H1 (cell line): ENCODE measurements at regions not wholly inside any gene's neighbourhood (a gene's known extent, or its start where the extent isn't known, plus 50 kb on each side); places are given as distances from the start of the nearest gene placed in this dataset.

Source experiments
- CTCF ChIA-PET: fragments of 300-600 bp; sonication (Branson Sonifier 250); formaldehyde crosslinking; loops from one replicate; lab custom pipeline; 2021; ENCODE audit not compliant: partially characterized antibody; lab: Charles Lee
- POLR2A ChIA-PET: fragments of 300-600 bp; sonication (Branson Sonifier 250); formaldehyde crosslinking; loops from one replicate; lab custom pipeline; 2021; ENCODE audit warnings: inconsistent platforms; ENCODE audit not compliant: partially characterized antibody; lab: Charles Lee
- DNase-seq, 2 experiments: peaks; one replicate each; pipeline versions ENCODE4 v3.0.0 to v3.0.0-alpha.2; 2010 to 2022; ENCODE audit warnings: low spot score in 2 of 2, low read depth in 1 of 2, mixed read lengths in 1 of 2
- FAIRE-seq: peaks from 2 replicates; lab custom pipeline; 2011; peaks lifted over from hg19 to GRCh38; lab: Jason Lieb, UNC
- H2AFZ ChIP-seq: 2 replicates; pipeline ENCODE4 v1.8.1; 2012; ENCODE audit warnings: low read length, inconsistent platforms
- H2AK5ac ChIP-seq: 2 replicates; pipeline ENCODE4 v1.6.1; 2013; ENCODE audit warnings: low read depth, low read length
- H2BK120ac ChIP-seq: replicated peaks from 2 replicates; pipeline ENCODE3; 2013; ENCODE audit warnings: low read depth, low read length, inconsistent platforms
- H2BK12ac ChIP-seq: 2 replicates; pipeline ENCODE4 v1.6.1; 2013; ENCODE audit warnings: low read depth, low read length
- H2BK15ac ChIP-seq: 2 replicates; pipeline ENCODE4 v1.6.1; 2013; ENCODE audit warnings: low read length
- H2BK20ac ChIP-seq: 2 replicates; pipeline ENCODE4 v1.6.1; 2013; ENCODE audit warnings: low read length
- H2BK5ac ChIP-seq: 2 replicates; pipeline ENCODE4 v1.6.1; 2013; ENCODE audit warnings: low read depth, low read length
- H3K14ac ChIP-seq: 2 replicates; pipeline ENCODE4 v1.6.1; 2013; ENCODE audit warnings: inconsistent platforms; ENCODE audit not compliant: insufficient read length
- H3K18ac ChIP-seq: 2 replicates; pipeline ENCODE4 v1.6.1; 2013; ENCODE audit warnings: low read length; ENCODE audit errors: extremely low read depth
- H3K23ac ChIP-seq: 2 replicates; pipeline ENCODE4 v1.6.1; 2013; ENCODE audit warnings: inconsistent platforms; ENCODE audit not compliant: insufficient read length
- H3K23me2 ChIP-seq: 2 replicates; pipeline ENCODE4 v1.6.1; 2013; ENCODE audit warnings: low read depth, low read length
- H3K27ac ChIP-seq: 2 replicates; pipeline ENCODE4 v1.6.1; 2011; ENCODE audit warnings: low read depth, low read length, inconsistent platforms
- H3K27me3 ChIP-seq, 4 experiments: replicated peaks in 1 of 4; 1 replicate in 1 of 4; 2 replicates in 3 of 4; pipeline versions ENCODE4 v1.6.1 to v1.8.1; 2011 to 2013; ENCODE audit warnings: low read length in 3 of 4, mild to moderate bottlenecking in 3 of 4, inconsistent platforms in 2 of 4, mixed read lengths in 2 of 4, moderate library complexity in 1 of 4; ENCODE audit not compliant: control insufficient read depth in 3 of 4, insufficient read depth in 3 of 4; ENCODE audit errors: extremely low read depth in 1 of 4
- H3K36me3 ChIP-seq, 4 experiments: 2 replicates each; pipeline versions ENCODE4 v1.6.1 to v1.8.1; 2011 to 2013; ENCODE audit warnings: mild to moderate bottlenecking in 4 of 4, low read length in 3 of 4, moderate library complexity in 2 of 4, control low read depth in 1 of 4, inconsistent platforms in 1 of 4; ENCODE audit not compliant: insufficient read depth in 4 of 4, control insufficient read depth in 2 of 4
- H3K4ac ChIP-seq: replicated peaks from 2 replicates; pipeline ENCODE3; 2013; ENCODE audit warnings: low read length, low read depth, mixed read lengths, inconsistent platforms; ENCODE audit not compliant: insufficient read length
- H3K4me1 ChIP-seq, 4 experiments: replicated peaks in 1 of 4; 1 replicate in 1 of 4; 2 replicates in 3 of 4; pipeline versions ENCODE4 v1.6.1 to v1.8.1; 2011 to 2013; ENCODE audit warnings: low read length in 3 of 4, inconsistent platforms in 2 of 4, mixed read lengths in 1 of 4; ENCODE audit not compliant: insufficient read depth in 4 of 4, control insufficient read depth in 3 of 4
- H3K4me2 ChIP-seq, 2 experiments: 2 replicates each; pipeline versions ENCODE4 v1.6.1 to v1.8.1; 2011 to 2013; ENCODE audit warnings: low read depth in 2 of 2, low read length in 2 of 2, control low read depth in 1 of 2, inconsistent platforms in 1 of 2, mild to moderate bottlenecking in 1 of 2; ENCODE audit not compliant: insufficient read depth in 1 of 2
- H3K4me3 ChIP-seq, 4 experiments: fragments of 200-600, 300-600 bp in 1 of 4; sonication (generic), shearing (Covaris generic), sonication (Bioruptor Twin) in 1 of 4; 2 replicates each; pipeline versions ENCODE4 v1.5.1 to v1.8.1; 2011 to 2016; ENCODE audit warnings: low read length in 4 of 4, low read depth in 3 of 4, control low read depth in 2 of 4, inconsistent platforms in 2 of 4, mild to moderate bottlenecking in 2 of 4, mixed read lengths in 1 of 4, moderate library complexity in 1 of 4; ENCODE audit not compliant: insufficient read depth in 2 of 4; ENCODE audit errors: extremely low read depth in 1 of 4
- H3K56ac ChIP-seq: replicated peaks from 2 replicates; pipeline ENCODE3; 2013; ENCODE audit warnings: low read depth, mild to moderate bottlenecking, mixed read lengths, low read length, inconsistent platforms; ENCODE audit not compliant: insufficient read length
- H3K79me1 ChIP-seq: 2 replicates; pipeline ENCODE4 v1.6.1; 2013; ENCODE audit warnings: low read depth, low read length, control low read depth
- H3K79me2 ChIP-seq, 2 experiments: 2 replicates each; pipeline versions ENCODE4 v1.6.1 to v1.8.1; 2012 to 2013; ENCODE audit warnings: low read length in 2 of 2, mild to moderate bottlenecking in 2 of 2, inconsistent platforms in 1 of 2; ENCODE audit not compliant: insufficient read depth in 2 of 2, control insufficient read depth in 1 of 2
- H3K9ac ChIP-seq, 4 experiments: replicated peaks in 1 of 4; 1 replicate in 1 of 4; 2 replicates in 3 of 4; pipeline versions ENCODE4 v1.6.1 to v1.8.1; 2011 to 2013; ENCODE audit warnings: low read depth in 3 of 4, low read length in 3 of 4, control low read depth in 2 of 4, mild to moderate bottlenecking in 2 of 4, moderate library complexity in 2 of 4, inconsistent platforms in 1 of 4; ENCODE audit errors: extremely low read depth in 1 of 4
- H3K9me3 ChIP-seq, 2 experiments: 2 replicates each; pipeline versions ENCODE4 v1.6.1 to v1.8.1; 2012 to 2013; ENCODE audit warnings: mild to moderate bottlenecking in 2 of 2, moderate library complexity in 2 of 2, control low read depth in 1 of 2, inconsistent platforms in 1 of 2, low read depth in 1 of 2, low read length in 1 of 2, mixed read lengths in 1 of 2; ENCODE audit not compliant: insufficient read depth in 2 of 2
- H4K20me1 ChIP-seq, 2 experiments: replicated peaks in 1 of 2; 2 replicates each; pipeline versions ENCODE3 to v1.8.1; 2011 to 2013; ENCODE audit warnings: inconsistent platforms in 2 of 2, low read length in 2 of 2, mild to moderate bottlenecking in 1 of 2; ENCODE audit not compliant: insufficient read depth in 2 of 2, control insufficient read depth in 1 of 2
- H4K5ac ChIP-seq: 2 replicates; pipeline ENCODE4 v1.6.1; 2013; ENCODE audit warnings: low read length, low read depth, mixed read lengths, inconsistent platforms; ENCODE audit not compliant: insufficient read length
- H4K8ac ChIP-seq: 2 replicates; pipeline ENCODE4 v1.8.0; 2013; ENCODE audit warnings: mild to moderate bottlenecking, moderate library complexity, low read length, inconsistent platforms; ENCODE audit not compliant: insufficient read depth; ENCODE audit errors: extremely low read depth
- H4K91ac ChIP-seq: replicated peaks from 2 replicates; pipeline ENCODE3; 2013; ENCODE audit warnings: low read length, mixed read lengths, inconsistent platforms; ENCODE audit not compliant: insufficient read length
- BCL11A ChIP-seq, 2 experiments: IDR thresholded peaks; one replicate each; pipeline ENCODE4 v1.6.1; 2011; ENCODE audit warnings: low read depth in 2 of 2, low read length in 2 of 2, mild to moderate bottlenecking in 2 of 2
- CEBPB ChIP-seq: IDR thresholded peaks from 2 replicates; pipeline ENCODE4 v1.6.1; 2012; ENCODE audit warnings: low read depth, low read length
- FOSL1 ChIP-seq: IDR thresholded peaks from 2 replicates; pipeline ENCODE4 v1.6.1; 2011; ENCODE audit warnings: mild to moderate bottlenecking, low read depth, low read length, moderate library complexity; ENCODE audit not compliant: insufficient read depth
- MAFK ChIP-seq: IDR thresholded peaks from 2 replicates; pipeline ENCODE4 v1.6.1; 2012; ENCODE audit warnings: low read depth, mild to moderate bottlenecking, improper control_type of control experiment, low read length
- RAD21 ChIP-seq, 2 experiments: IDR thresholded peaks in 1 of 2; conservative IDR thresholded peaks in 1 of 2; 2 replicates each; pipeline ENCODE4 v1.6.1; 2011; ENCODE audit warnings: low read depth in 2 of 2, low read length in 2 of 2, improper control_type of control experiment in 1 of 2, inconsistent platforms in 1 of 2, mild to moderate bottlenecking in 1 of 2, moderate library complexity in 1 of 2
- WGBS, 2 experiments: shearing (Covaris generic) in 1 of 2; methylation state at CpG; one replicate each; pipeline versions ENCODE4 v1.1.6 to v1.1.7; 2013 to 2015; ENCODE audit warnings: low lambda C conversion rate in 2 of 2, mixed read lengths in 2 of 2, inconsistent platforms in 1 of 2, low coverage in 1 of 2, missing lambda C conversion rate in 1 of 2; ENCODE audit not compliant: insufficient replicate concordance in 2 of 2, insufficient coverage in 1 of 2, insufficient read length in 1 of 2; ENCODE audit errors: extremely low coverage in 1 of 2, missing lambda C conversion rate in 1 of 2; 5-methylcytosine and 5-hydroxymethylcytosine counted together
- TF ChIP-seq, protein P1 (sequence below): IDR thresholded peaks from 2 replicates; pipeline ENCODE4 v1.6.1; 2011; ENCODE audit warnings: low read depth, mild to moderate bottlenecking, low read length; ENCODE audit not compliant: insufficient read depth
- TF ChIP-seq, protein P2 (sequence below): IDR thresholded peaks from 2 replicates; pipeline ENCODE4 v1.6.1; 2012; ENCODE audit warnings: low read length, inconsistent platforms
- TF ChIP-seq, protein P3 (sequence below), 3 experiments: IDR thresholded peaks; 1 replicate in 2 of 3; 2 replicates in 1 of 3; pipeline versions ENCODE4 v1.5.1 to v1.6.1; 2011; ENCODE audit warnings: low read length in 3 of 3, mild to moderate bottlenecking in 3 of 3, inconsistent platforms in 2 of 3, low read depth in 1 of 3, moderate library complexity in 1 of 3; ENCODE audit not compliant: insufficient read depth in 1 of 3; ENCODE audit errors: control extremely low read depth in 1 of 3

DNA sequence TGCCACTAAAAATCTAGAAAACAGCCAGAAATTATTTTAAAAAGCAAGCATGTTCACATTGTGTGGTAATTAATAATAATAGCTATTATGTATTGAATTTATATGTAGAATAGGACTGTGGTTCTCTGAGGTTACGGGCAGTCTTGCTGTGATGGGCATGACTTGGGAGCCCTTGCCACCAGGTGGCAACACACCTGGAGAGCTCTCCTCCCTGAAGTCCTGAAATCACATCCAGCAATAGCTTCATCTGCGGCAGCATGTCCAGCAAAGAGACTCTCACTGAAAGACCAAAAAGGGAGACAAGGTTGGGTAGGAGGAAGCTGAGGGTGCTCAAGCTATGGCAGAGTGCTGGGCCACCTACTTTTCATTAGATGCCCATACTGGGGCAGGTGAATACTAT lies 206.8 kb upstream of the IL12A start:
- no peak overlapping the region for H2BK20ac ChIP-seq
- H3K36me3 ChIP-seq = no peaks in the 10 kb centered on the region
- no peak overlapping the region for H3K27ac ChIP-seq
- H2BK5ac ChIP-seq = no peak overlapping the region
- no peak overlapping the region for H4K91ac ChIP-seq
- no peak overlapping the region for H2BK12ac ChIP-seq
- H3K14ac ChIP-seq = no peak overlapping the region
- H3K4me3 ChIP-seq = no peak overlapping the region
- no peak overlapping the region for H3K23ac ChIP-seq
- no peaks in the 10 kb centered on the region for H3K27me3 ChIP-seq
- no peak for DNase-seq
- H3K9me3 ChIP-seq = no peaks in the 10 kb centered on the region
- H2BK120ac ChIP-seq = no peak overlapping the region
- H3K9ac ChIP-seq = no peak overlapping the region
- no peak overlapping the region for H3K18ac ChIP-seq
- H3K4ac ChIP-seq = no peak overlapping the region
- no peaks in the 10 kb centered on the region; the same call in 1 of the 2 replicates for H3K23me2 ChIP-seq
- H4K5ac ChIP-seq = no peak overlapping the region
- H4K8ac ChIP-seq = no peak overlapping the region
- no peak for FAIRE-seq
- POLR2A ChIA-PET = interaction anchor here (1.2 kb wide), 1 partner anchor 15 kb away, joined by 3 read pairs; no protein-coding TSS in a partner anchor
- peaks cover 0 to 4% of the 10 kb centered on the region in 2 experiments for H4K20me1 ChIP-seq
- no peak overlapping the region for H3K4me2 ChIP-seq
- no peak overlapping the region for H2AFZ ChIP-seq
- 90% methylated on average over 2 of the region's 2 CpGs; no CpG with 5 or more reads in 1 of the 2 experiments for WGBS, 2 experiments
- no peak overlapping the region for H2BK15ac ChIP-seq
- H3K56ac ChIP-seq = no peak overlapping the region
- H3K4me1 ChIP-seq = peaks cover 0 to 7% (median 0%) of the 10 kb centered on the region in 4 experiments; a peak in 4 of 7 replicates
- CTCF ChIA-PET = interaction anchor here (0.6 to 6.6 kb wide), 17 partner anchors 8 to 1191 kb away, joined by 3 to 96 read pairs (median 5); no protein-coding TSS in a partner anchor
- no peak overlapping the region for H2AK5ac ChIP-seq
- H3K79me1 ChIP-seq = no peaks in the 10 kb centered on the region; the same call in 1 of the 2 replicates
- H3K79me2 ChIP-seq = no peaks in the 10 kb centered on the region
- peak; percentile 20 to 25; a peak in 2 of 4 replicates for TF ChIP-seq RAD21 (IDR thresholded peaks at IDR 0.05 in 1 of 2, conservative IDR thresholded peaks at IDR 0.05 in 1 of 2; ENCODE audit: low read depth in 2 of 2, low read length in 2 of 2)
- TF ChIP-seq CEBPB = no peak
- TF ChIP-seq, protein P1, sequence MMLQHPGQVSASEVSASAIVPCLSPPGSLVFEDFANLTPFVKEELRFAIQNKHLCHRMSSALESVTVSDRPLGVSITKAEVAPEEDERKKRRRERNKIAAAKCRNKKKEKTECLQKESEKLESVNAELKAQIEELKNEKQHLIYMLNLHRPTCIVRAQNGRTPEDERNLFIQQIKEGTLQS = no peak
- no peak for TF ChIP-seq FOSL1
- no peak for TF ChIP-seq MAFK
- TF ChIP-seq BCL11A (IDR thresholded peaks at IDR 0.05; ENCODE audit: low read depth in 2 of 2, low read length in 2 of 2) = no peak
- TF ChIP-seq, protein P2, sequence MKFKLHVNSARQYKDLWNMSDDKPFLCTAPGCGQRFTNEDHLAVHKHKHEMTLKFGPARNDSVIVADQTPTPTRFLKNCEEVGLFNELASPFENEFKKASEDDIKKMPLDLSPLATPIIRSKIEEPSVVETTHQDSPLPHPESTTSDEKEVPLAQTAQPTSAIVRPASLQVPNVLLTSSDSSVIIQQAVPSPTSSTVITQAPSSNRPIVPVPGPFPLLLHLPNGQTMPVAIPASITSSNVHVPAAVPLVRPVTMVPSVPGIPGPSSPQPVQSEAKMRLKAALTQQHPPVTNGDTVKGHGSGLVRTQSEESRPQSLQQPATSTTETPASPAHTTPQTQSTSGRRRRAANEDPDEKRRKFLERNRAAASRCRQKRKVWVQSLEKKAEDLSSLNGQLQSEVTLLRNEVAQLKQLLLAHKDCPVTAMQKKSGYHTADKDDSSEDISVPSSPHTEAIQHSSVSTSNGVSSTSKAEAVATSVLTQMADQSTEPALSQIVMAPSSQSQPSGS = no peak
- TF ChIP-seq, protein P3, sequence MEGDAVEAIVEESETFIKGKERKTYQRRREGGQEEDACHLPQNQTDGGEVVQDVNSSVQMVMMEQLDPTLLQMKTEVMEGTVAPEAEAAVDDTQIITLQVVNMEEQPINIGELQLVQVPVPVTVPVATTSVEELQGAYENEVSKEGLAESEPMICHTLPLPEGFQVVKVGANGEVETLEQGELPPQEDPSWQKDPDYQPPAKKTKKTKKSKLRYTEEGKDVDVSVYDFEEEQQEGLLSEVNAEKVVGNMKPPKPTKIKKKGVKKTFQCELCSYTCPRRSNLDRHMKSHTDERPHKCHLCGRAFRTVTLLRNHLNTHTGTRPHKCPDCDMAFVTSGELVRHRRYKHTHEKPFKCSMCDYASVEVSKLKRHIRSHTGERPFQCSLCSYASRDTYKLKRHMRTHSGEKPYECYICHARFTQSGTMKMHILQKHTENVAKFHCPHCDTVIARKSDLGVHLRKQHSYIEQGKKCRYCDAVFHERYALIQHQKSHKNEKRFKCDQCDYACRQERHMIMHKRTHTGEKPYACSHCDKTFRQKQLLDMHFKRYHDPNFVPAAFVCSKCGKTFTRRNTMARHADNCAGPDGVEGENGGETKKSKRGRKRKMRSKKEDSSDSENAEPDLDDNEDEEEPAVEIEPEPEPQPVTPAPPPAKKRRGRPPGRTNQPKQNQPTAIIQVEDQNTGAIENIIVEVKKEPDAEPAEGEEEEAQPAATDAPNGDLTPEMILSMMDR (IDR thresholded peaks at IDR 0.05; ENCODE audit: control extremely low read depth in 1 of 3, insufficient read depth in 1 of 3, low read depth in 1 of 3, low read length in 3 of 3) = peak; percentile 20 to 29 (median 24); a peak in 3 of 4 replicates
